DOHH2 (cell line): ENCODE measurements at regions not wholly inside any gene's neighbourhood (a gene's known extent, or its start where the extent isn't known, plus 50 kb on each side); places are given as distances from the start of the nearest gene placed in this dataset.

Experiments
- H3F3A ChIP-seq: fragments of 200-600 bp; sonication (generic), shearing (Covaris generic); 2 replicates; pipeline ENCODE4 v1.6.0; 2016; ENCODE audit warnings: antibody characterized with exemption, mild to moderate bottlenecking; ENCODE audit not compliant: control insufficient read depth, insufficient read depth
- H3K27ac ChIP-seq: fragments of 200-600 bp; sonication (generic); 2 replicates; pipeline ENCODE4 v1.5.1; 2014; ENCODE audit warnings: low read depth, mild to moderate bottlenecking, low read length, moderate library complexity
- H3K27me3 ChIP-seq: fragments of 200-600 bp; sonication (generic); 2 replicates; pipeline ENCODE4 v1.6.1; 2014; ENCODE audit warnings: mild to moderate bottlenecking, low read length, mixed read lengths; ENCODE audit not compliant: control insufficient read depth
- H3K36me3 ChIP-seq: fragments of 200-600 bp; sonication (generic); 2 replicates; pipeline ENCODE4 v1.6.1; 2014; ENCODE audit warnings: mild to moderate bottlenecking, low read length, moderate library complexity, mixed read lengths; ENCODE audit not compliant: control insufficient read depth
- H3K4me1 ChIP-seq: fragments of 200-600 bp; sonication (generic); 2 replicates; pipeline ENCODE4 v1.6.1; 2014; ENCODE audit warnings: mild to moderate bottlenecking, low read length, mixed read lengths; ENCODE audit not compliant: control insufficient read depth
- H3K4me2 ChIP-seq: fragments of 200-600 bp; sonication (generic); 2 replicates; pipeline ENCODE4 v1.6.0; 2014; ENCODE audit warnings: mild to moderate bottlenecking, low read length, moderate library complexity
- H3K4me3 ChIP-seq: fragments of 200-600 bp; sonication (generic); 2 replicates; pipeline ENCODE4 v1.5.1; 2014; ENCODE audit warnings: mild to moderate bottlenecking, low read length, mixed read lengths
- H3K79me2 ChIP-seq: fragments of 200-600 bp; sonication (generic); 2 replicates; pipeline ENCODE4 v1.6.1; 2014; ENCODE audit warnings: mild to moderate bottlenecking, low read length, mixed read lengths; ENCODE audit not compliant: control insufficient read depth
- H3K9me2 ChIP-seq: fragments of 200-600 bp; sonication (generic); replicated peaks from 2 replicates; pipeline ENCODE4 v1.6.1; 2014; ENCODE audit warnings: mild to moderate bottlenecking, low read length, mixed read lengths; ENCODE audit not compliant: control insufficient read depth
- H3K9me3 ChIP-seq: fragments of 200-600 bp; sonication (generic); 2 replicates; pipeline ENCODE4 v1.6.1; 2014; ENCODE audit warnings: antibody characterized with exemption, low read length, mixed read lengths; ENCODE audit not compliant: control insufficient read depth, insufficient read depth
- H4K20me1 ChIP-seq: fragments of 200-600 bp; sonication (generic); 2 replicates; pipeline ENCODE4 v1.6.0; 2014; ENCODE audit warnings: low read depth, mild to moderate bottlenecking, antibody characterized with exemption, low read length, moderate library complexity; ENCODE audit not compliant: control insufficient read depth, insufficient read depth
- EZH2phosphoT487 ChIP-seq: fragments of 200-600 bp; sonication (generic); IDR thresholded peaks from 2 replicates; pipeline ENCODE4 v1.6.1; 2017; ENCODE audit warnings: borderline replicate concordance, mild to moderate bottlenecking, antibody characterized with exemption, low read length, moderate library complexity, mixed read lengths
- TF ChIP-seq, protein P1 (sequence below): fragments of 200-600 bp; sonication (generic); IDR thresholded peaks from one replicate; pipeline ENCODE4 v1.5.1; 2014; ENCODE audit warnings: antibody characterized with exemption, mild to moderate bottlenecking, low read depth, low read length; ENCODE audit not compliant: poor library complexity, severe bottlenecking

DNA sequence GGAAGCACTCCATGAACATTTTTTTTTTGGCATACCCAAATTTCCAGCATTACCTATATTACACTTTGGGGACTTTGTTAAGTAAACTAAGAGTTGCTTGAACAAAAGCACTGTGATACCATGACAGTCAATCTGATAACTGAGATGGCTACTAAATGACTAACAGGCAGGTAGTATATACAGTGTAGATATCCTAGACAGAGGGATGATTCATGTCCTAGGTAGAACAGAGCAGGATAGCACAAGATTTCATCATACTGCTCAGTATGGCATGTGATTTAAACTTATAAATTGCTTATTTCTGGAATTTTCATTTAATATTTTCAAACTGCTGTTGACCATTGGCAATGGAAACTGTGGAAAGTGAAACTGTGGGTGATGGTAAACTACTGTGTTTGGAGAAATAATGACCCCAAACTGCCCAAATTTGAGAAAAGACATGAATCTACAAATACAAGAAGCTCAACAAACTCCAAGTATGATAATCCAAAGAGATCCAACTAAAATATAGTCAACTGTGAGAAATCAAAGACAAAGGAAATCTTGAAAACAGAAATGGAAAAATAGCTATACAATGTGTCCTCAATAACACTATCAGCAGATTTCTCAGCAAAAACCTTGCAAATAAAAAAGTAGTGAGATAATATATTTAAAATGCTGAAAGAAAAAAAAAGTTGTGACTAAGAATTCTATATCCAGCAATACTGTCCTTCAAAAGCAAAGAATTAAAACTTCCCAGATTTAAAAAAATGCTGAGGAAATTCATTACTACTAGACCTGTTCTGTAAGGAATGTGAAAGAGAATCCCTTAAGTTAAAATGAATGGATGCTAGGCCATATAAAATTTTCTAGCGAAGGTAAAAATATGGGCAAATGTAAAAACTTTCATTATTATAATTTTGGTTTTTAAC lies 410.4 kb downstream of the DUSP10 start:
- Histone ChIP-seq H3K27ac (no peak overlapping the region), H3K9me2 (no peaks in the 10 kb centered on the region), H4K20me1 (no peaks in the 10 kb centered on the region), H3K36me3 (no peaks in the 10 kb centered on the region), H3K9me3 (no peaks in the 10 kb centered on the region), H3K4me2 (no peak overlapping the region), H3K4me1 (no peaks in the 10 kb centered on the region), H3K4me3 (no peak overlapping the region), H3K27me3 (no peaks in the 10 kb centered on the region), H3F3A (no peaks in the 10 kb centered on the region), H3K79me2 (no peaks in the 10 kb centered on the region)
- TF ChIP-seq, protein P1, sequence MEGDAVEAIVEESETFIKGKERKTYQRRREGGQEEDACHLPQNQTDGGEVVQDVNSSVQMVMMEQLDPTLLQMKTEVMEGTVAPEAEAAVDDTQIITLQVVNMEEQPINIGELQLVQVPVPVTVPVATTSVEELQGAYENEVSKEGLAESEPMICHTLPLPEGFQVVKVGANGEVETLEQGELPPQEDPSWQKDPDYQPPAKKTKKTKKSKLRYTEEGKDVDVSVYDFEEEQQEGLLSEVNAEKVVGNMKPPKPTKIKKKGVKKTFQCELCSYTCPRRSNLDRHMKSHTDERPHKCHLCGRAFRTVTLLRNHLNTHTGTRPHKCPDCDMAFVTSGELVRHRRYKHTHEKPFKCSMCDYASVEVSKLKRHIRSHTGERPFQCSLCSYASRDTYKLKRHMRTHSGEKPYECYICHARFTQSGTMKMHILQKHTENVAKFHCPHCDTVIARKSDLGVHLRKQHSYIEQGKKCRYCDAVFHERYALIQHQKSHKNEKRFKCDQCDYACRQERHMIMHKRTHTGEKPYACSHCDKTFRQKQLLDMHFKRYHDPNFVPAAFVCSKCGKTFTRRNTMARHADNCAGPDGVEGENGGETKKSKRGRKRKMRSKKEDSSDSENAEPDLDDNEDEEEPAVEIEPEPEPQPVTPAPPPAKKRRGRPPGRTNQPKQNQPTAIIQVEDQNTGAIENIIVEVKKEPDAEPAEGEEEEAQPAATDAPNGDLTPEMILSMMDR: no peak
- no peak for TF ChIP-seq EZH2phosphoT487

DNA sequence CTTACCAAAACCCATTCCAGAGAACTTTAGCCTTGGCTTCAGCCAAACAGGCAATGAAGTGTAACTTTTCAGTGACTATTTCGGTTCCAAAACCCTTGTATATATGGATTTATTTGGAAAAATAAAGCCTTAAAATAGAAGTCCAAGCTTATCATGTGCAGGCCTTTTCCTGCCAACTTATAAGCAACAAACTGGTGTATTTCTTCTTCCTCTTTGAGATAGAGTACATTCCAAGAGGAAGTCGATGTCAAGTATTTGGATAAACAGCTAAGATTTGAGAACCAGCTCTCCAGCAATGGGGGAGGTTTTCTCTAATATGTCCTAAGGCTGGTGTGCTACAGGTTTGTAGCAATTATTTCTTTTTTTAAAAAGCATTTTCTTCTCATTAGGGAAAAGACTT lies 407.8 kb downstream of the DUSP10 start:
- Histone ChIP-seq H3K9me3 (no peaks in the 10 kb centered on the region), H3K79me2 (no peaks in the 10 kb centered on the region), H3F3A (no peaks in the 10 kb centered on the region), H3K9me2 (no peaks in the 10 kb centered on the region), H3K36me3 (no peaks in the 10 kb centered on the region), H3K27ac (no peak overlapping the region), H3K4me3 (no peak overlapping the region), H3K27me3 (no peaks in the 10 kb centered on the region), H3K4me1 (no peaks in the 10 kb centered on the region), H3K4me2 (no peak overlapping the region), H4K20me1 (no peaks in the 10 kb centered on the region)
- no peak for TF ChIP-seq EZH2phosphoT487
- TF ChIP-seq, protein P1: no peak

DNA sequence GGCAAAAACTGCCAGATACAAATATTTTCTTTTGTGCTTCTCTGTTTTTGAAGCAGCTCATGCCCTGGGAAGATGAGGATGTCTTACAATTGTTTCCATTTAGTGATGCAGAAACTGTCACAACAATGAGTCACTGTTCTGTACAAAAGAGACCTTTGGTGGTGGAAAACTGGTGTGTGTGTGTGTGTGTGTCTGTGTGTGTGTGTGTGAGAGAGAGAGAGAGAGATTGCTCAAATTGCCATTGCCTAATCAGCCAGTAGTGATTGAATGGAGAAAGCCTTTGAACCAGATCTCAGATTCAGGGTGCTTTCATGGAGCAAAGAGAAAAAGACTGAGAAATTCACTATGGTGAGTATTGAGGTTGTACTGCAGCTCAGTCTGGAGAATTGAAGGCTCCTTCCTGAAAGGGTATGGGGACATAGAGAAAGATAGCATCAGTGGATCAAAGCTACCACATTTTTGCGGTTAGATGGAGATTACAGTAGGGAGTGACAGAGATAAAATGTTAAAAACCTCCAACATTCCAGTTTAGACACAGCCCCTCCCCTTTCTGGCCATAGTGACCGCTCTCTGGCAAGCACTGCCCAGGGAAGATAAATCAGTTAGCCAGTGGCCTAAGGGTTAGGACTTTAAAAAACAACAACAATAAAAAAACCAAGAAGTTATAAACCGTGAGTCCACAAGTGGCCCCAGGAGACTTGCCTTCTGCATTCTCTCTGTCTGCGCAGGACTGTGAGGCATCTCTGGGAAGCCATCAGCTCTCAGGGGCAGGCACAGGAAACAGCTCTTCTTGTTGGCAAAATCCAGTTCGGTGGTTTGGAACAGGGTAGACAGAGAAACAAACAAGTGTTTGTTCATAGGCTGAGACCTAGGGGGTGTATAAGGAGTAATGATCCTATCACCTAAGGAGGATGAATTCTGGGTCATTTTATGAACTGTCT lies 406.5 kb downstream of the DUSP10 start:
- H3K27ac ChIP-seq: no peak overlapping the region
- no peak overlapping the region for H3K4me2 ChIP-seq
- H3K36me3 ChIP-seq: no peaks in the 10 kb centered on the region
- H3K27me3 ChIP-seq: no peaks in the 10 kb centered on the region
- no peaks in the 10 kb centered on the region for H3K9me2 ChIP-seq
- H3K79me2 ChIP-seq: no peaks in the 10 kb centered on the region
- no peak overlapping the region for H3K4me3 ChIP-seq
- no peaks in the 10 kb centered on the region for H3K4me1 ChIP-seq
- no peaks in the 10 kb centered on the region for H3K9me3 ChIP-seq
- TF ChIP-seq EZH2phosphoT487: no peak
- TF ChIP-seq, protein P1: no peak
- no peaks in the 10 kb centered on the region for H3F3A ChIP-seq
- H4K20me1 ChIP-seq: no peaks in the 10 kb centered on the region
